Fibroblast of peridontal ligament (primary cell): ENCODE measurements at regions not wholly inside any gene's neighbourhood (a gene's known extent, or its start where the extent isn't known, plus 50 kb on each side); places are given as distances from the start of the nearest gene placed in this dataset.

Experiments used
- DNase-seq: peaks from one replicate; pipeline ENCODE4 v3.0.0-alpha.2; 2010; ENCODE audit errors: extremely low read depth

GRCh38 chr10:120285408-120285807, 171.6 kb upstream of the PLPP4 start:
- no peak for DNase-seq

- no peak for DNase-seq
These were observed 170.7 kb upstream of the PLPP4 start for GRCh38 chr10:120286280-120286679.

- no peak for DNase-seq
These were observed 156.5 kb upstream of the PLPP4 start for GRCh38 chr10:120300513-120300912.

DNA sequence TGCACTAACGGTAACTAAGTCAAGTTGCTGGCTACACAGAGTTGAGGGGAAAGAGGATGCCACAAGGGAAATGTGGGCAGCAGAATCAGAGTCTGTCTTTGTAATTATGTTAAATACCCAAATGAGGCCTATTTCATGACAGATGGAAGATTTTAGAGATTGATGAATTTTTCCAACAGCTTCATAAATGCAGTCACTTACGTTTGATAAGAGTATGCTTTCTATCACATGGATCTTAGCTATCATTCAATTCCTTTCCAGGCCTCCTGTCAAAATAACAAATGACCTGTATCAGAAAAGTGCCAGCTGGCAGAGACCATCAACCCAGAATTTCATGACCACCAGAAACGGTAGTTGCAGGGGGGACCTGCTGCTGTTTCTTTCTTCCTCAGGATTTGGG, 148.4 kb upstream of the PLPP4 start:
- DNase-seq = no peak

GRCh38 chr10:120313715-120314114, 143.3 kb upstream of the PLPP4 start:
- no peak for DNase-seq

DNA sequence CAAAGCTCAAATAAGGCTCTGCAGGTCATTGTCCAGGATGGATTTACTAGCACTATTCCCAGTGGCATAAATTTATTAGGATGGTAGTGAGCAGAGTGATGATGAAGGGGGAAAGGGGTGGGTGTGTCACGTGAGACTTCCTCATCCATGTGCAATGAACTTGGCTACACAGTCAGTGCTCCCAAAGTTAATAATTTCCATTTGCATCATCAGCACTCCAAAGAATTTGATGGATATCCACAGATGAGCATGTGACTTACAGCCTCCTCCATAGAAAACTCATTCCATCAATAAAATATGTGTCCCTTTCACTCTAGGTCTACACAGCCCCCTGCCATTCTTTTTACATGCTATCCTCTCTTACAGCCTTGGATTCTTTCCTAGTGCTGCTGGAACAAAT, 142.6 kb upstream of the PLPP4 start:
- no peak for DNase-seq

DNA sequence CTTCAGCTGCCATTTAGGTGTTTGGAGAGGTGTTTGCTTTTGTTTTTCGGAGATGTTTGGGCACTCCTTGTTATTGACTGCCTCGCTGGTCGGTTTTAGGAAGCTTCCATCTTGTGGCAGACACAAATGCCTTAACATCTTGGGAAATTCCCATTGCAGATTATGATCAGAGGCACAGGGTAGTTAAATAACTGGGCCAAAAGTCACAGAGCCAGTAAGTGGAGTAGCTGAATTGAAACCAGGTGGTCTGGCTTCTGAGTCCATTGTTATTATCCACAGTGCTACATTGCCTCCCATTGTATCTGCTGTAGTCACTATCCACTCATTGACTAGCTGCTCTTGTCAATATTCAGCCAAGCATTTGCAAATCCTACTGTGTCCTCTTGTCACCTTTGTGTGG, 138.2 kb upstream of the PLPP4 start:
- no peak for DNase-seq

DNA sequence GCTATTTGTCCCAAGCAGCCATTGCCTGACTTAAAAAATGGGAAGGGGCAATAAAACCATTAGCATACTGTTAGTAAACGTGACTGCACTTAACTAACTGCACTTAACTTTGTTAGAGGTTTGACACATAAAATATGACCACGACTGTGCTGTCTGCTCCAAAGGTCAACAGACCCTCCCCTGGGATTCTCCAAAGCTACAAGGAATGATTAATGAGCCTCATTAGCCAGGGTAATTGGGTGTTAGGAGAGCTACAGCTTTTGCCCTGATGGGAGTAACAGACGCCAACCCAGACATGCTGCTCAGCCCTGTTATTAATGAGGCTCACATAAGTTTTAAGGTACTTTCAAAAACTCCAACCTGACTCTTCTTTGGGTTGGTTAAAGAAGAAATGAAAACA, 129.4 kb upstream of the PLPP4 start:
- no peak for DNase-seq

DNA sequence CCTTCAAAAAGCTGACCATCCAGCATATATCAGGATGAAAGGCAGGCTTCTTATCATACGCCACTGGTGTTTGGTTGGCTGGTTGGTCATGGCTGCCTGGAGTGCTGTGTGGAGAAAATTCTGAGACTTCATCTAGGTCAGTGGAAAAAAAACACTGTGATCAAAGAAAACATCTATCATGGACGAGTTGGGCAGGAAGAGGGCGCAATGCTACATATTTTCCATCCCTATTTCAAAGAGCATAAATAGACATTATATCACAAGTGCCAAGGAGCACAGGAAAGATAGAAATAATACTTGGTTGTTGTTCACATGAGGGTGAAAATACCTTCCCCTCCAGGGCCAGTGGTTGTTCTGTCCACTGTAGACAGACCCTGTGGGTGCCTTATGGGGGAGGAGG, 128.4 kb upstream of the PLPP4 start:
- DNase-seq = no peak

GRCh38 chr10:120335553-120335952, 121.5 kb upstream of the PLPP4 start:
- no peak for DNase-seq

DNA sequence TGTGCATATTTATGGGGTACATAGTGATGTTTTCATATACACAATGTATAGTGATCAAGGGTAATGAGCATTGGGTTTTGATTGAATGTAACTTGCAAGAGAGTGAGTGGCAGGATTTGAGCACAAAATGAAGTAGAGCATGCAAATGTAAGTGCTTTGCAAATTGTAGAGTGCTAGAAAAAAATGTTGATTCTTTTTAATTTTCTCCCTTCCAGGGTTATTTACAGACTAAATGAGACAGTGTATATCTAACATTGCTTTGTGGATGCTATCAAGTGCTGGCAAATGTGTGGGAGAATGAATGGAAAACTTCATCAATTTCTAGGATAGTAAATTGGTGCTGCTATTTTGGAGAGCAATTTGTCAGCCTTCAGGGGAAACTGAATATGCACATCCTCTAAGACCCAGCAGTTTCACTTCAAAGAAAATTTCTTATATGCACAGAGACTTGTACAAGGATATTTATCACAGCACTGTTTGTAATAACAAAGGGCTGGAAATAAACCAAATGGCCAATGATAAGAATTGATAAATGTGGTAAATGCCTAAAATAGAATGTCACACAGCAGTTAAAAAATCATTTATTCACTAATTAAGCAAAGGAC, 120.6 kb upstream of the PLPP4 start:
- DNase-seq = no peak

GRCh38 chr10:120336911-120337540, 120.0 kb upstream of the PLPP4 start:
- DNase-seq = peak; percentile 10

- no peak for DNase-seq
These were observed 114.8 kb upstream of the PLPP4 start for GRCh38 chr10:120342115-120342714.

- DNase-seq = no peak
These were observed 111.8 kb upstream of the PLPP4 start for GRCh38 chr10:120345186-120345585.

- no peak for DNase-seq
These were observed 109.4 kb upstream of the PLPP4 start for GRCh38 chr10:120347644-120348043.

GRCh38 chr10:120349069-120349468, 108.0 kb upstream of the PLPP4 start:
- DNase-seq = no peak

DNA sequence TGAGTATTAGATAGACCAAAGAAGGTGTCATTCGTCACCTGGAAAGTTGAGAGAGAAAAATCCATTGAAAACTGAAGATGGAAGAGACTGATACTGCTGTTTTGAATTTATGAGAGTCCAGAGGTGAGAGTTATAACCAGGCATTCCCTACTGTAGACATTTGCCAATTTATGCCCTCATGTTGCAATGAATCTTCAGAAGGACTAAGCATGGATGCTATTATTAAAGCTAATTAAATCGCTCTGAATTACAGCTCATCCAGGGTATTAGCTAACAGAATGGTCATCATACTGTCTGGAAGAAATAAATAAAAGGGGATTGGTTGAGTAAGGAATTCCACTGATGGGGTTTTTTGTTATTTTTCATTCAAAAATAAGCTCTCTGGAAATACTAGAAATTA, 101.6 kb upstream of the PLPP4 start:
- DNase-seq = no peak

- no peak for DNase-seq
These were observed 96.5 kb upstream of the PLPP4 start for GRCh38 chr10:120360571-120360970.

DNA sequence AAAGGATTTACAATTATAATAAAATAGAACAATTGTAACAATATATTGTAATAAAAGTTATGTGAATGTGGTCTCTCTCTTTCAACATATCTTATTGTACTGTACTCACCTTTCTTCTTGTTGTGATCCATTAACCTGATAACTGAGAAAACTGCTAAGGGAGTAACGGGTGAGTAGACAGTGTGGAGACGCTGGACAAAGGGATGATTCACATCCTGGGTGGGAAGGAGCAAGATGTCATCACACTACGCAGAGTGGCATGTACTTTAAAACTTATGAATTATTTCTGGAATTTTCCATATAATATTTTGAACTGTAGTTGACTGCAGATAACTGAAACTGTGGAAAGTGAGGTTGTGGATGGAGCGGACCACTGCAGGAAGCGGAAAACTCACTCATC, 91.2 kb upstream of the PLPP4 start:
- DNase-seq = no peak

- no peak for DNase-seq
These were observed 89.7 kb upstream of the PLPP4 start for GRCh38 chr10:120367341-120367740.

- no peak for DNase-seq
These were observed 88.7 kb upstream of the PLPP4 start for GRCh38 chr10:120368338-120368737.

GRCh38 chr10:120368927-120369326, 88.1 kb upstream of the PLPP4 start:
- no peak for DNase-seq

- DNase-seq = no peak
These were observed 87.2 kb upstream of the PLPP4 start for GRCh38 chr10:120369856-120370276.

DNA sequence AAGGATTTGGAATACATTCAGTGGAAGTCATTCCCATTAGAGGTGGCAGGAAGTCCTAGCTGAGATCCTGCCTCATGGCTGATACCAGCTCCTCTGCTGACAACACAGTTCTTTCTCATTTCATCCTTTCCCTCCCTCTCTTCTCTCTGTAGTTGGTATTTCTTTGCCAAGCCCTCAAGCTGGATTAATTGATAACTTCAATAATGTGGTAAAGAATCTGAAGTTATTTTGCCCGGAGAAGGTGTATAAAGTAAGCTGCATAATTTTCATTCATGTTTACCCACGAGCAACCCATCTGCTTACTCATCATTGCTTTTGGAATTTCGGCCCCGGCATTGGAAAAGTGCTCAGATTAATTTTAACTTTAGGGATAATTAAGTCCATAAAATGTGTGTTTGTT, 85.2 kb upstream of the PLPP4 start:
- DNase-seq = no peak
